A673 (cell line): ENCODE measurements at regions not wholly inside any gene's neighbourhood (a gene's known extent, or its start where the extent isn't known, plus 50 kb on each side); places are given as distances from the start of the nearest gene placed in this dataset.

Source experiments
- BruUV-seq: library from RNA; stranded (reverse); fragments of 400-500 nt; replicated peaks from 2 replicates; lab custom pipeline; 2021; lab: Mats Ljungman, UMichigan
- CTCF ChIA-PET: fragments of 300-600 bp; sonication (Branson Sonifier 250); formaldehyde crosslinking; loops from one replicate; lab custom pipeline; 2022; ENCODE audit warnings: antibody characterized with exemption; lab: Charles Lee
- POLR2A ChIA-PET: fragments of 300-600 bp; sonication (Branson Sonifier 250); formaldehyde crosslinking; loops from one replicate; lab custom pipeline; 2022; ENCODE audit warnings: antibody characterized with exemption; ENCODE audit not compliant: low non-redundant PET; lab: Charles Lee
- DNase-seq: peaks from one replicate; pipeline ENCODE4 v3.0.0-alpha.2; 2015; ENCODE audit warnings: low spot score
- H3K27ac ChIP-seq: fragments of 200-600 bp; sonication (generic); 2 replicates; pipeline ENCODE4 v1.5.1; 2016; ENCODE audit warnings: mixed run types, low read depth, mild to moderate bottlenecking, mixed read lengths, antibody characterized with exemption, low read length; ENCODE audit not compliant: poor library complexity, severe bottlenecking
- H3K27me3 ChIP-seq: fragments of 200-600 bp; sonication (generic); replicated peaks from 2 replicates; pipeline ENCODE4 v1.6.1; 2017; ENCODE audit warnings: mixed run types, low read depth, mild to moderate bottlenecking, mixed read lengths, antibody characterized with exemption, low read length; ENCODE audit not compliant: insufficient read depth, poor library complexity
- H3K36me3 ChIP-seq: fragments of 200-600 bp; sonication (generic); 2 replicates; pipeline ENCODE4 v1.6.1; 2016; ENCODE audit warnings: mixed run types, mild to moderate bottlenecking, mixed read lengths, antibody characterized with exemption, low read length; ENCODE audit not compliant: insufficient read depth, poor library complexity, severe bottlenecking
- H3K4me1 ChIP-seq: fragments of 200-600 bp; sonication (generic); 2 replicates; pipeline ENCODE4 v1.6.1; 2017; ENCODE audit warnings: mixed run types, mild to moderate bottlenecking, mixed read lengths, antibody characterized with exemption, low read length; ENCODE audit not compliant: insufficient read depth, poor library complexity, severe bottlenecking
- H3K4me3 ChIP-seq: fragments of 200-600 bp; sonication (generic); 2 replicates; pipeline ENCODE4 v1.5.1; 2016; ENCODE audit warnings: low read depth, mixed run types, mild to moderate bottlenecking, mixed read lengths, low read length; ENCODE audit not compliant: poor library complexity, severe bottlenecking
- H3K9me3 ChIP-seq: fragments of 200-600 bp; sonication (generic); 2 replicates; pipeline ENCODE4 v1.6.1; 2016; ENCODE audit warnings: mixed run types, low read depth, mild to moderate bottlenecking, mixed read lengths, antibody characterized with exemption, low read length; ENCODE audit not compliant: poor library complexity, severe bottlenecking
- EZH2 ChIP-seq: fragments of 200-600 bp; sonication (generic); IDR thresholded peaks from 2 replicates; pipeline ENCODE4 v1.6.1; 2017; ENCODE audit warnings: borderline replicate concordance, low read depth, mild to moderate bottlenecking, mixed read lengths, antibody characterized with exemption, low read length; ENCODE audit not compliant: poor library complexity, severe bottlenecking
- intact Hi-C: fragments of 100-400 bp; cut with micrococcal nuclease; formaldehyde crosslinking; loops from one replicate; pipeline ENCODE4 v1.10.0; 2022; ENCODE audit not compliant: unreplicated experiment
- TF ChIP-seq, protein P1 (sequence below): fragments of 300-800, 200-600 bp; sonication (generic); conservative IDR thresholded peaks from 2 replicates; pipeline ENCODE4 v1.5.1; 2017; ENCODE audit warnings: low read depth, mild to moderate bottlenecking, antibody characterized with exemption, low read length, moderate library complexity, mixed read lengths

DNA sequence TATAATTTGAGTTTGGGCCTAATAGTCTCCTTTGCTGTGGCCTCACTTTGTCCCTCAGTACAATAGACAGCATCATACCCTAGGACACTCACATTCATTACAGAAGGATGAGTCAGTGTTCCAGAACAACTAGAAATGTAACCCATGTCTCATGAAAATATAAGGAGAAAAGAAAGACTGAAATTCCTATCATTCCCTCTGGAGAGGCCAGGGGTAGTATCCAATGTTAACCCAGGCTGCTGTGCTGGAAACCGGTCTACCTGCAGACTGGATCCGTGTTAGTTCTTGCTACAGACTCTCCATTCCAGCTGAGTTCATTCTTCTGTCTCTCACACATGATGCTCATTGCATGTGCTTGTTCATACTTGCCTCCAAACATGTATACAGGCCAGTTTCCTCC is 75.8 kb upstream of the HOXC13 start:
- BruUV-seq, result no TSS peak
- H3K4me1 ChIP-seq, result no peaks in the 10 kb centered on the region
- CTCF ChIA-PET, result no interaction called here
- DNase-seq, result no peak
- no peaks in the 10 kb centered on the region for H3K36me3 ChIP-seq
- no peak overlapping the region for H3K27ac ChIP-seq
- POLR2A ChIA-PET, result no interaction called here
- intact Hi-C loops, result no loop called here
- H3K9me3 ChIP-seq, result no peaks in the 10 kb centered on the region
- no peak overlapping the region for H3K4me3 ChIP-seq
- H3K27me3 ChIP-seq, result no peaks in the 10 kb centered on the region
- no peak for TF ChIP-seq EZH2
- TF ChIP-seq, protein P1, sequence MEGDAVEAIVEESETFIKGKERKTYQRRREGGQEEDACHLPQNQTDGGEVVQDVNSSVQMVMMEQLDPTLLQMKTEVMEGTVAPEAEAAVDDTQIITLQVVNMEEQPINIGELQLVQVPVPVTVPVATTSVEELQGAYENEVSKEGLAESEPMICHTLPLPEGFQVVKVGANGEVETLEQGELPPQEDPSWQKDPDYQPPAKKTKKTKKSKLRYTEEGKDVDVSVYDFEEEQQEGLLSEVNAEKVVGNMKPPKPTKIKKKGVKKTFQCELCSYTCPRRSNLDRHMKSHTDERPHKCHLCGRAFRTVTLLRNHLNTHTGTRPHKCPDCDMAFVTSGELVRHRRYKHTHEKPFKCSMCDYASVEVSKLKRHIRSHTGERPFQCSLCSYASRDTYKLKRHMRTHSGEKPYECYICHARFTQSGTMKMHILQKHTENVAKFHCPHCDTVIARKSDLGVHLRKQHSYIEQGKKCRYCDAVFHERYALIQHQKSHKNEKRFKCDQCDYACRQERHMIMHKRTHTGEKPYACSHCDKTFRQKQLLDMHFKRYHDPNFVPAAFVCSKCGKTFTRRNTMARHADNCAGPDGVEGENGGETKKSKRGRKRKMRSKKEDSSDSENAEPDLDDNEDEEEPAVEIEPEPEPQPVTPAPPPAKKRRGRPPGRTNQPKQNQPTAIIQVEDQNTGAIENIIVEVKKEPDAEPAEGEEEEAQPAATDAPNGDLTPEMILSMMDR, result no peak

DNA sequence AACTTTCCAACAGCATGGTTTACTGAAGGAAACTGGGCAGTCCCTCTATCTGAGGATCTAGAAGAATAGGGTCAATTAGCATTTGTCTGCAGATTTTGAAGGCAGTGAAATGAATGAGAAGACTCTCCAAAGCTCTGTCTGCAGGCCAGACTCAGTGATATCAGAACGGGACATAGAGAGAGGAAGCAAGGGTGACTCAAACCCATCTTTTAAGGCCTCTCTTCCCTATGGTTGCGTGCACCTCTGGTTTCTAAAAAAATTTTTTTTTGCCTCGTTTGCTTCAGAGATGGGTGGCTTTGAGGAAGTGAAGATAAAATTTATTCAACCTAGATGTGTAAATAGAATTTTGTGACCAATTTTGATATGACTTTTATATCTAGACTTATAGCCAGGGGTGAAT is 71.9 kb upstream of the HOXC13 start:
- no peaks in the 10 kb centered on the region for H3K4me1 ChIP-seq
- H3K9me3 ChIP-seq, result no peaks in the 10 kb centered on the region
- POLR2A ChIA-PET, result no interaction called here
- CTCF ChIA-PET, result no interaction called here
- no peaks in the 10 kb centered on the region for H3K27me3 ChIP-seq
- DNase-seq, result no peak
- no peak for TF ChIP-seq EZH2
- TF ChIP-seq, protein P1, result no peak
- H3K36me3 ChIP-seq, result no peaks in the 10 kb centered on the region
- H3K4me3 ChIP-seq, result no peak overlapping the region
- intact Hi-C loops, result no loop called here
- H3K27ac ChIP-seq, result no peak overlapping the region
- BruUV-seq, result no TSS peak

DNA sequence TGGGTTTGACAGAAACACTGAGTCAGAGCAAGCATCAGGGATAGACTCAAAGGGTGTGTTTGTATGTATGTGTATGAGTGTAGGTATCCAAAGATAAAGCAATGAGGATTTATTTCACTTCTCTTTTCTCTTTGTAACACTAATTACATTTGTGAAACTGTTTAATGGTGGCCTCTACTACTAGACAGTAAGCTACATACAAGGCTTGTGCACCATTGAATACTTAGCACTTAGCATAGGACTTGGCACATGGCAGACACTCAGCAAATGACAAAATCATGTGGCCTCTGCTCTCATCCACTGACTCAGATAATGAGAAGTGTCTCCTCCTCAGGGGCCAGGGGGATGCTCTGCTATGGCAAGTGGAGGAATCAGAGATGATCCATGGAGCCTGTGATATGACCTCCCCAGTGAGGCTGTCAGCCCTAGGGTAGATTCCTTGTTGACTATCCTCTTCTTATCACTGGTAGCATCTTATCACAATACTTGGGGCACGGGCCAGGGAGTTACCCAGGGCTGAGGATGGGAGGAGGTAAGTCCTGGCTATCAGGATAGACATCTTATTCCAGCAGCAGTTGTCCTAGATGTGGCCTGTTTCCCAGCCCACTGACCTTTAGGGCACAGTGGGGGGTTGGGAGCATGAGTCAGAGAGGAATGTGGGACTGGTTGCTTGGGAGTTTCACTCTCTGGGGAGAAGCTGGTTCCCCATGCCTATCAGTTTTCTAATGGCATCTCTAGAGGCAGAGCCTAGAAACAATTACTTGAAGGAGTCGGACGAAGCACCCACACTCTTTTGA is 71.2 kb upstream of the HOXC13 start:
- no TSS peak for BruUV-seq
- Histone ChIP-seq H3K36me3 (no peaks in the 10 kb centered on the region), H3K27me3 (no peaks in the 10 kb centered on the region), H3K27ac (no peak overlapping the region), H3K4me1 (no peaks in the 10 kb centered on the region), H3K9me3 (no peaks in the 10 kb centered on the region), H3K4me3 (no peak overlapping the region)
- TF ChIP-seq EZH2, result no peak
- TF ChIP-seq, protein P1, result no peak
- intact Hi-C loops, result no loop called here
- ChIA-PET CTCF (no interaction called here), POLR2A (no interaction called here)
- no peak for DNase-seq
